ENCODE measurements at regions not wholly inside any gene's neighbourhood (a gene's known extent, or its start where the extent isn't known, plus 50 kb on each side); places are given as distances from the start of the nearest gene placed in this dataset.

DNA sequence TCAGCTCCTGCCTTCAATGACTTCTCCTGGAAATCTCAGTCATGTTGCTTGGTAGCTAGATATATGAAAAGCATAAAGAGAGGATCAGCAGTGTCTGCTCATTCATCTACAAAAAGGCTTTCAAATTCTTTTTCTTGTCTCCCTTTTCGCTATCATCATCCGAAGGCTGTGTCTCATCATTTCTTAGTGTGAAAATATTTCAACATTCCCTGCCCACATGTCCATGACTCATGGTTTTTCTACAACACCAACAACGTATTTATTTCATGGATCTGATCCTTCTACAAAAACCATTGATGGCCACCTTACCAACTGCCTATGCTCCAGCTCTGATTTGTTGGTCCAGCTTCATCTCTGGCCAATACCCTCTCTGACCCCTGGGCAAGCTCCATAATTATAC is 472.5 kb upstream of the GHITM start:
- peak; percentile 24 to 45 for DNase-seq
- WGBS (ENCODE audit: extremely low coverage, insufficient coverage, insufficient read length), result no CpG with 5 or more reads among the region's 3 CpGs
- H3K9me3 ChIP-seq (ENCODE audit: insufficient read depth, low read depth, low read length), result no peaks in the 10 kb centered on the region

DNA sequence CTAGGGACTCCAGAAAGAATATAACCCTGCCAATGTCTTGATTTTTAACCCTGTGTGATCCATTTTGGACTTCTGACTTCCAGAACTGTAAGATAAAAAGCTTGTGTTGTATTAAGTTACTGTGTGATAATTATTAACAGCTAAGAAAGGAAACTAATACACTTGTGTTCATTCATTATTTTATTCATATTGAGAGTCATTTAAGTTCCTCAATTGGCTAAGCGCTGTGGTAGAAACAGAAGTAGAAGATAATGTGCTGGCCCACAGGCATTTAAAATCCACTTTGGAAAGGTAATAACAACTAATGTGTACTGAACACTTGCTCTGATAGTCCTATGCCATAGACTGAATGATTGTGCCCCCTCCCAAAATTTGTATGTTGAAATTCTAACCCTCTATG is 471.7 kb upstream of the GHITM start:
- no peak overlapping the region for H3K23ac ChIP-seq (ENCODE audit: low read length)
- no peaks in the 10 kb centered on the region for H3K4me1 ChIP-seq (ENCODE audit: control insufficient read depth in 1 of 2, insufficient read depth in 2 of 2, low read length in 2 of 2)
- H3K27me3 ChIP-seq (ENCODE audit: insufficient read depth, low read length), result no peaks in the 10 kb centered on the region
- DNase-seq, result no peak
- WGBS (ENCODE audit: extremely low coverage, insufficient coverage, insufficient read length), result no CpG with 5 or more reads among the region's 1 CpG
- no peak overlapping the region for H3K18ac ChIP-seq (ENCODE audit: low read length)
- H3K4me2 ChIP-seq (ENCODE audit: low read length), result no peak overlapping the region
- no peaks in the 10 kb centered on the region for H3K79me1 ChIP-seq (ENCODE audit: low read length)
- H3K4ac ChIP-seq (ENCODE audit: low read depth, low read length), result no peak overlapping the region
- no peak overlapping the region for H3K4me3 ChIP-seq (ENCODE audit: low read depth, low read length)
- H2BK12ac ChIP-seq (ENCODE audit: low read length), result no peak overlapping the region
- no peak overlapping the region for H4K91ac ChIP-seq (ENCODE audit: low read depth, low read length)
- H2AFZ ChIP-seq (ENCODE audit: insufficient read depth, low read length, poor library complexity), result no peak overlapping the region
- no peak overlapping the region for H4K12ac ChIP-seq (ENCODE audit: low read depth, low read length)
- H2BK120ac ChIP-seq (ENCODE audit: insufficient read depth, low read length, poor library complexity), result no peak overlapping the region
- no peaks in the 10 kb centered on the region for H3K36me3 ChIP-seq (ENCODE audit: control insufficient read depth in 1 of 2, insufficient read depth in 2 of 2, low read length in 2 of 2)
- no peak overlapping the region for H3K27ac ChIP-seq (ENCODE audit: low read depth, low read length)
- H3K14ac ChIP-seq (ENCODE audit: low read length), result no peak overlapping the region
- no peak overlapping the region for H2AK5ac ChIP-seq (ENCODE audit: low read length)
- H4K8ac ChIP-seq (ENCODE audit: low read depth, low read length), result no peak overlapping the region
- no peak overlapping the region for H2BK5ac ChIP-seq (ENCODE audit: low read depth, low read length, poor library complexity)
- no peaks in the 10 kb centered on the region for H3K9me3 ChIP-seq (ENCODE audit: insufficient read depth, low read depth, low read length)
- no peak overlapping the region for H3K9ac ChIP-seq (ENCODE audit: low read length)
- H3K79me2 ChIP-seq (ENCODE audit: control insufficient read depth, insufficient read depth, low read length, poor library complexity), result no peaks in the 10 kb centered on the region

More for the DNA sequence above, 472.5 kb upstream of the GHITM start:
- H2BK120ac ChIP-seq (ENCODE audit: insufficient read depth, low read length, poor library complexity), result no peak overlapping the region
- no peak overlapping the region for H4K8ac ChIP-seq (ENCODE audit: low read depth, low read length)
- no peak overlapping the region for H3K18ac ChIP-seq (ENCODE audit: low read length)
- H3K36me3 ChIP-seq (ENCODE audit: control insufficient read depth in 1 of 2, insufficient read depth in 2 of 2, low read length in 2 of 2), result no peaks in the 10 kb centered on the region
- H3K79me2 ChIP-seq (ENCODE audit: control insufficient read depth, insufficient read depth, low read length, poor library complexity), result no peaks in the 10 kb centered on the region
- H3K9ac ChIP-seq (ENCODE audit: low read length), result no peak overlapping the region
- H2AK5ac ChIP-seq (ENCODE audit: low read length), result no peak overlapping the region
- no peak overlapping the region for H3K4me3 ChIP-seq (ENCODE audit: low read depth, low read length)
- no peak overlapping the region for H2AFZ ChIP-seq (ENCODE audit: insufficient read depth, low read length, poor library complexity)
- H3K4me1 ChIP-seq (ENCODE audit: control insufficient read depth in 1 of 2, insufficient read depth in 2 of 2, low read length in 2 of 2), result no peaks in the 10 kb centered on the region
- H3K14ac ChIP-seq (ENCODE audit: low read length), result no peak overlapping the region
- H2BK12ac ChIP-seq (ENCODE audit: low read length), result no peak overlapping the region
- H2BK5ac ChIP-seq (ENCODE audit: low read depth, low read length, poor library complexity), result no peak overlapping the region
- no peaks in the 10 kb centered on the region for H3K79me1 ChIP-seq (ENCODE audit: low read length)
- no peak overlapping the region for H3K23ac ChIP-seq (ENCODE audit: low read length)
- H3K27me3 ChIP-seq (ENCODE audit: insufficient read depth, low read length), result no peaks in the 10 kb centered on the region
- no peak overlapping the region for H3K27ac ChIP-seq (ENCODE audit: low read depth, low read length)
- H4K12ac ChIP-seq (ENCODE audit: low read depth, low read length), result no peak overlapping the region
- no peak overlapping the region for H4K91ac ChIP-seq (ENCODE audit: low read depth, low read length)
- no peak overlapping the region for H3K4me2 ChIP-seq (ENCODE audit: low read length)
- no peak overlapping the region for H3K4ac ChIP-seq (ENCODE audit: low read depth, low read length)

DNA sequence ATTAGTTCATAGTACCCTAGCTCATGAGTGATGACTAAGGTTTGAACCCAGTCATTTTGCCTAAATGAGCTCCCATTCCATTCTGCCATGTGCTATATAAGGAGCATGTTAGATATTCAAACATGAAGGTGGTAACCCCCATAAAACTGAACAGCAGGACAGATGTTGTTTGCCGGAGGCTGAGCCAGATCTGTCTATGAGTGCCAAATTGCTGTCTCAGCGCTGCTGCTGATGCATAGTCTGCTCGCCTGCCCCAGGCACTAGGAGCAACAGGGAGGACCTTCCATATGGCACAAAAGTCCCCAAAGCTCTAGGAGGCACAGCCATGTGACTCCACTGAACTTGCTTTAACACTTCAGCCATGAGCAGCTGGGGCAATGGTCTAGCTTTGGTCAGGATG is 466.0 kb upstream of the GHITM start:
- Histone ChIP-seq H3K4me1 (ENCODE audit: control insufficient read depth in 1 of 2, insufficient read depth in 2 of 2, low read length in 2 of 2) (peaks cover 2 to 5% of the 10 kb centered on the region in 2 experiments), H3K79me1 (ENCODE audit: low read length) (peaks cover 1% of the 10 kb centered on the region), H3K4ac (ENCODE audit: low read depth, low read length) (no peak overlapping the region), H3K4me3 (ENCODE audit: low read depth, low read length) (no peak overlapping the region), H3K27me3 (ENCODE audit: insufficient read depth, low read length) (no peaks in the 10 kb centered on the region), H3K14ac (ENCODE audit: low read length) (no peak overlapping the region), H3K4me2 (ENCODE audit: low read length) (no peak overlapping the region), H4K8ac (ENCODE audit: low read depth, low read length) (no peak overlapping the region), H2BK12ac (ENCODE audit: low read length) (no peak overlapping the region), H2AFZ (ENCODE audit: insufficient read depth, low read length, poor library complexity) (no peak overlapping the region), H3K79me2 (ENCODE audit: control insufficient read depth, insufficient read depth, low read length, poor library complexity) (no peaks in the 10 kb centered on the region), H2AK5ac (ENCODE audit: low read length) (no peak overlapping the region), H3K9me3 (ENCODE audit: insufficient read depth, low read depth, low read length) (no peaks in the 10 kb centered on the region), H3K23ac (ENCODE audit: low read length) (no peak overlapping the region), H3K9ac (ENCODE audit: low read length) (no peak overlapping the region), H3K36me3 (ENCODE audit: control insufficient read depth in 1 of 2, insufficient read depth in 2 of 2, low read length in 2 of 2) (no peaks in the 10 kb centered on the region), H3K27ac (ENCODE audit: low read depth, low read length) (no peak overlapping the region), H3K18ac (ENCODE audit: low read length) (no peak overlapping the region), H4K12ac (ENCODE audit: low read depth, low read length) (no peak overlapping the region), H2BK5ac (ENCODE audit: low read depth, low read length, poor library complexity) (no peak overlapping the region), H2BK120ac (ENCODE audit: insufficient read depth, low read length, poor library complexity) (no peak overlapping the region), H4K91ac (ENCODE audit: low read depth, low read length) (no peak overlapping the region)
- DNase-seq, result no peak
- WGBS (ENCODE audit: extremely low coverage, insufficient coverage, insufficient read length), result no CpG with 5 or more reads among the region's 3 CpGs

DNA sequence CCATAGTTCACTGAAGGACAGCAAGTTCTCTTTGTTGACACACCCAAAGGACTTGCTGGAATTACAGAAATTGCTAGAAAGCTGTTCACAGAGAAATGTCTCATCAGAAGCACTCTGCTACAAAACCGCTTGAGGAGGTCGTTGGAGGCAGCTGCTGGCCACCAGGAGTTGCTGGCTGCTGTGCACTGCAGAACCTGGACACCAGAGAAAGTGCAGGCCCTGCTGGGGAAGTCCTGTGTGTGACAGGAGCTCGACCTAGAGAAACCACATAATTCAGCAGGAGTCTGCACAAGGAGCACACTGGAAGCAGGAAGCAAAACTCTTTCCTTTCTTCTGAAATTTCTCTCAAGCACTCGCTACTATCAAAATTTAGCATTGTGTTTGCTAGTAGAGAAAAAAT is 461.5 kb upstream of the GHITM start:
- Histone ChIP-seq H4K12ac (ENCODE audit: low read depth, low read length) (no peak overlapping the region), H3K23ac (ENCODE audit: low read length) (no peak overlapping the region), H3K9ac (ENCODE audit: low read length) (no peak overlapping the region), H3K4me1 (ENCODE audit: control insufficient read depth in 1 of 2, insufficient read depth in 2 of 2, low read length in 2 of 2) (peaks cover 2 to 5% of the 10 kb centered on the region in 2 experiments), H3K4me3 (ENCODE audit: low read depth, low read length) (no peak overlapping the region), H3K79me1 (ENCODE audit: low read length) (peaks cover 1% of the 10 kb centered on the region), H3K14ac (ENCODE audit: low read length) (no peak overlapping the region), H2BK5ac (ENCODE audit: low read depth, low read length, poor library complexity) (no peak overlapping the region), H2BK120ac (ENCODE audit: insufficient read depth, low read length, poor library complexity) (no peak overlapping the region), H2AFZ (ENCODE audit: insufficient read depth, low read length, poor library complexity) (no peak overlapping the region), H3K4me2 (ENCODE audit: low read length) (no peak overlapping the region), H3K27me3 (ENCODE audit: insufficient read depth, low read length) (no peaks in the 10 kb centered on the region), H3K9me3 (ENCODE audit: insufficient read depth, low read depth, low read length) (no peaks in the 10 kb centered on the region), H3K79me2 (ENCODE audit: control insufficient read depth, insufficient read depth, low read length, poor library complexity) (no peaks in the 10 kb centered on the region), H3K18ac (ENCODE audit: low read length) (no peak overlapping the region), H2AK5ac (ENCODE audit: low read length) (no peak overlapping the region), H3K36me3 (ENCODE audit: control insufficient read depth in 1 of 2, insufficient read depth in 2 of 2, low read length in 2 of 2) (no peaks in the 10 kb centered on the region), H4K8ac (ENCODE audit: low read depth, low read length) (no peak overlapping the region), H3K4ac (ENCODE audit: low read depth, low read length) (no peak overlapping the region), H3K27ac (ENCODE audit: low read depth, low read length) (no peak overlapping the region), H4K91ac (ENCODE audit: low read depth, low read length) (no peak overlapping the region), H2BK12ac (ENCODE audit: low read length) (peak overlapping the region; percentile 36)
- WGBS (ENCODE audit: extremely low coverage, insufficient coverage, insufficient read length), result no CpG with 5 or more reads among the region's 4 CpGs
- no peak for DNase-seq
